ENCODE measurements at regions not wholly inside any gene's neighbourhood (a gene's known extent, or its start where the extent isn't known, plus 50 kb on each side); places are given as distances from the start of the nearest gene placed in this dataset.

- ATAC-seq (replicated peaks) (no peak), DNase-seq (no peak)
- Mint-ChIP-seq H3K27me3 (peaks cover 22 to 34% of the 10 kb centered on the region in 2 donors), H3K4me3 (no peak overlapping the region), H3K27ac (peak overlapping the region; percentile 63), H3K36me3 (no peaks in the 10 kb centered on the region), H3K4me1 (peaks cover 12 to 26% of the 10 kb centered on the region in 2 donors), H3K9me3 (peaks cover 0 to 2% of the 10 kb centered on the region in 2 donors)
Observed at GRCh38 chr11:71201936-71202597, 50.3 kb downstream of the SHANK2 start.

- DNase-seq (no peak), ATAC-seq (replicated peaks) (no peak)
- H3K36me3 Mint-ChIP-seq = no peaks in the 10 kb centered on the region
Observed at GRCh38 chr11:71201231-71201630, 51.1 kb downstream of the SHANK2 start.

DNA sequence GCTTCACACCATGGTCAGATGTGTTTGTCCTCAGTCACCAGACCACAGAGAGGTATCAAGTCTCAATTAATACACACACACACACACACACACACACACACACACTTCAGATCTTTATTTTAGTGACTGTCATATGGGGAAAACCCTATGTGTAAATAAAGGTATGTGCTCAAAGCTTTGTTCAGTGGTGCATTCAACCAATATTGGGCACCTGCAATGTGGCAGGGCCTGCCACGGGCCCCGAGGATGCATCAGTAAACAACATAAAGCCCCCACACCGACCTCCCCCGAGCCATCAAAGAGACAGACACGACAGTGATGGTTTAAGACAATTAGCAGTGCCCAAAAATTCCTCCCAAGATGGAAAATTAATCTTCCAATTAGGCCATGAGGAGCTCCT lies 51.6 kb downstream of the SHANK2 start:
- H3K27ac Mint-ChIP-seq = peak overlapping the region; percentile 10
- no peaks in the 10 kb centered on the region for H3K36me3 Mint-ChIP-seq
- H3K27me3 Mint-ChIP-seq = peaks cover 20 to 25% of the 10 kb centered on the region in 2 donors
- ATAC-seq (replicated peaks) (peak; percentile 68 to 76), DNase-seq (peak; percentile 11)
- peaks cover 12 to 26% of the 10 kb centered on the region in 2 donors for H3K4me1 Mint-ChIP-seq
- no peak overlapping the region for H3K4me3 Mint-ChIP-seq
- H3K9me3 Mint-ChIP-seq = peaks cover 0 to 2% of the 10 kb centered on the region in 2 donors

More at GRCh38 chr11:71201231-71201630, 51.1 kb downstream of the SHANK2 start:
- Mint-ChIP-seq H3K9me3 (peaks cover 0 to 2% of the 10 kb centered on the region in 2 donors), H3K4me3 (no peak overlapping the region), H3K27me3 (peaks cover 24 to 27% of the 10 kb centered on the region in 2 donors), H3K27ac (peak overlapping the region; percentile 10), H3K4me1 (peaks cover 12 to 26% of the 10 kb centered on the region in 2 donors)

DNA sequence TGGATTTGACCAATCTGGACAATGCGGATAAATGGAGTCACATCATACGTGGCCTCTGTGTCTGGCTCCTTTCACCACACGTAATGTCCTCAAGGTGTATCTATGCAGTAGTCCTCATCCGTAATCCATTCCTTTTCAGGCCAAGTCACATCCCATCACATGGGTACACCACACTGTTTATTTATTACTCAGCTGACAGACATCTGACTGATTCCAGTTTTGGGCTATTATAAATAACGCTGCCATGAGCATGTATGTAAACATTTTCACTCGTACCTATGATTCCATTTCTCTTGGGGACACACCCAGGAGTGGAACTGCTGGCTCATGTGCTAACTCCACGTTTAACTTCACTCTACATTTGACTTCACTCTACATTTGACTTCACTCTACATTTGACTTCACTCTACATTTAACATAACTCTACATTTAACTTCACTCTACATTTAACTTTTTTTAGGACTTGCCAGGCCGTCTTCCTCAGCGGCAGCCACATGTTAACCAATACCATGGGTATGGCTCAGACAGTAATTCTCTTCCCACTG lies 52.1 kb downstream of the SHANK2 start:
- ATAC-seq (replicated peaks) = no peak
- Mint-ChIP-seq H3K4me3 (no peak overlapping the region), H3K4me1 (peaks cover 12 to 26% of the 10 kb centered on the region in 2 donors), H3K9me3 (peaks cover 0 to 2% of the 10 kb centered on the region in 2 donors), H3K27ac (peak overlapping the region; percentile 1), H3K36me3 (no peaks in the 10 kb centered on the region), H3K27me3 (peaks cover 14 to 20% of the 10 kb centered on the region in 2 donors)
- DNase-seq = no peak

DNA sequence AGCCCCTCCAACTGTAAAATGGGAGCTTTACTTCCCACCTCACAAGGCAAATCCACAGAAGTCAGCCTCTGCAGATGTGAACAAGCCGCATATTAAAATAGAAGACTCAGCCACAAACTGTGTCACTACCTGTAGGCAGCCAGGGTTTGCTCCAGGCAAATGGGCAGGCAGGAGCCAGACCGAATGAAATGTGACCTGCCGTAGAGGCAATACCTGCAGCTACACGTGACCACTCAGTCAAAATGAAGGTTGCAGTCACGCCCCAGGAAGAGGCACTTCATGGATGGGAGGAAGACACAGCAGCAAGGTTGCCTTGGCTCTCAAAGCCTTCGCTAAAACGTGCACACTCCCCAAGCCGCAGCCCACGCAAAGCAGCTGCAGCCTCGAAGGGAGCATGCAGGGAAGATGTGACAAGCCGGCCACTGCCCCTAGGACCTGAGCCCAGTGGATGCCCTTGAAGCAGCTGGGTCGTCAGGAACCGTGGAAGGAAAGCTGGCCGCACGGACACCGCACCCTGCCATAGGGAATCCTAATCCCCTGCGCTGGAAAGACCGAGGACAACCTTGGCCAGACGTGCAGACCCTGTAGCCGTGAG lies 53.1 kb downstream of the SHANK2 start:
- no peak for ATAC-seq (replicated peaks)
- peaks cover 16 to 17% of the 10 kb centered on the region in 2 donors for H3K27me3 Mint-ChIP-seq
- no peak for DNase-seq
- H3K9me3 Mint-ChIP-seq = peaks cover 0 to 2% of the 10 kb centered on the region in 2 donors
- H3K4me3 Mint-ChIP-seq = no peak overlapping the region
- H3K27ac Mint-ChIP-seq = no peak overlapping the region
- H3K4me1 Mint-ChIP-seq = peaks cover 12 to 22% of the 10 kb centered on the region in 2 donors
- no peaks in the 10 kb centered on the region for H3K36me3 Mint-ChIP-seq

- ATAC-seq (replicated peaks) = no peak
- H3K9me3 Mint-ChIP-seq = peaks cover 0 to 2% of the 10 kb centered on the region in 2 donors
- no peak overlapping the region for H3K27ac Mint-ChIP-seq
- DNase-seq = no peak
- no peak overlapping the region for H3K4me3 Mint-ChIP-seq
- no peaks in the 10 kb centered on the region for H3K36me3 Mint-ChIP-seq
- H3K4me1 Mint-ChIP-seq = peaks cover 12 to 17% of the 10 kb centered on the region in 2 donors
- H3K27me3 Mint-ChIP-seq = peaks cover 17 to 19% of the 10 kb centered on the region in 2 donors
Observed at GRCh38 chr11:71198823-71199165, 53.6 kb downstream of the SHANK2 start.

- ATAC-seq (replicated peaks) (no peak), DNase-seq (no peak)
- H3K4me3 Mint-ChIP-seq = no peak overlapping the region
- no peaks in the 10 kb centered on the region for H3K36me3 Mint-ChIP-seq
- H3K27ac Mint-ChIP-seq = no peak overlapping the region
- peaks cover 11 to 12% of the 10 kb centered on the region in 2 donors for H3K4me1 Mint-ChIP-seq
- peaks cover 17 to 18% of the 10 kb centered on the region in 2 donors for H3K27me3 Mint-ChIP-seq
- peaks cover 0 to 2% of the 10 kb centered on the region in 2 donors for H3K9me3 Mint-ChIP-seq
Observed at GRCh38 chr11:71198141-71198822, 54.1 kb downstream of the SHANK2 start.

DNA sequence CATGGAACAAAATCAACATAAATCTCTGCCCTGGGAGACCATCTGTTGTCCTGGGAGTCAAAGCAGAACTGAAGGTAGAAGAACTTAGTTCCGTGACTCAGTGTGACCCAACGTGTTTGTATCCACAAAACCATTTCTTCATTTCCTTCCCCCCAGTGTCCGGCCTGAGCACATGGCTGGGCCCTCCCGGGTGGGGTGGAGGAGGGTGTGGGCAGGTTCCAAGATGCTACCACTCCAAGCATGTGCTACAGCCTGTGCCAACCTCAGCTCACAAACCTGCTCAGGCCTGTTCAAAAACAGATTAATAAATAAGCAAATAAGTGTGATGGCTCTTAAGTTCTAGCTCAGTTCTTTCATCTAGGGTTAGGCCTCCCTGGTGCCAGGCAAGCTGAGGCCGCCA lies 55.3 kb downstream of the SHANK2 start:
- no peaks in the 10 kb centered on the region for H3K36me3 Mint-ChIP-seq
- H3K4me1 Mint-ChIP-seq = peaks cover 11 to 12% of the 10 kb centered on the region in 2 donors
- DNase-seq (no peak), ATAC-seq (replicated peaks) (no peak)
- H3K27me3 Mint-ChIP-seq = peaks cover 13 to 17% of the 10 kb centered on the region in 2 donors
- H3K27ac Mint-ChIP-seq = no peak overlapping the region
- H3K9me3 Mint-ChIP-seq = peaks cover 0 to 2% of the 10 kb centered on the region in 2 donors
- no peak overlapping the region for H3K4me3 Mint-ChIP-seq

GRCh38 chr11:71194710-71195109 lies 57.7 kb downstream of the SHANK2 start:
- Mint-ChIP-seq H3K36me3 (no peaks in the 10 kb centered on the region), H3K4me3 (no peak overlapping the region)
- no peak for ATAC-seq (replicated peaks)

DNA sequence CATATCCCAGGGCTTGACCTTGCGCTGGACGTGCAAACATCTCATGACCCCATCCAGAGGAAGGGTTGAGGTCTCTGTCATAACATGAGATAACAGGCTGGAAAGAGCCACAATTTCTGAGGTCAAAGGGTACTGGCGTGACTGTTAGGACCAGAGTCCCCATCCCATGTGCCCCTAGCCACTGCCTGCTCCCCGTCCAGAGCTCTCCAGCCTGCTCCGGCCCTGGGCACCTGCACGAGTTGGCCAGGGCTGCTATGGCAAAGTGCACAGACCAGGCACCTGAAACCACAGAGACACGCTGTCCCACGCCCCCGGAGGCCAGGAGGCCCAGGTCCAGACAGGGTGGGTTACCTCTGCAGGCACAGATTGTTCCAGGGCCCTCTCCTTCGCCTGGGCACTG lies 58.9 kb downstream of the SHANK2 start:
- H3K36me3 Mint-ChIP-seq = no peaks in the 10 kb centered on the region
- ATAC-seq (replicated peaks) = no peak
- H3K27ac Mint-ChIP-seq = no peak overlapping the region
- peaks cover 0 to 11% of the 10 kb centered on the region in 2 donors for H3K27me3 Mint-ChIP-seq
- no peaks in the 10 kb centered on the region for H3K9me3 Mint-ChIP-seq
- H3K4me1 Mint-ChIP-seq = no peaks in the 10 kb centered on the region
- H3K4me3 Mint-ChIP-seq = no peak overlapping the region
- no peak for DNase-seq

More at GRCh38 chr11:71194710-71195109, 57.7 kb downstream of the SHANK2 start:
- DNase-seq = no peak
- Mint-ChIP-seq H3K4me1 (no peaks in the 10 kb centered on the region), H3K9me3 (no peaks in the 10 kb centered on the region), H3K27me3 (peaks cover 6 to 17% of the 10 kb centered on the region in 2 donors), H3K27ac (no peak overlapping the region)

DNA sequence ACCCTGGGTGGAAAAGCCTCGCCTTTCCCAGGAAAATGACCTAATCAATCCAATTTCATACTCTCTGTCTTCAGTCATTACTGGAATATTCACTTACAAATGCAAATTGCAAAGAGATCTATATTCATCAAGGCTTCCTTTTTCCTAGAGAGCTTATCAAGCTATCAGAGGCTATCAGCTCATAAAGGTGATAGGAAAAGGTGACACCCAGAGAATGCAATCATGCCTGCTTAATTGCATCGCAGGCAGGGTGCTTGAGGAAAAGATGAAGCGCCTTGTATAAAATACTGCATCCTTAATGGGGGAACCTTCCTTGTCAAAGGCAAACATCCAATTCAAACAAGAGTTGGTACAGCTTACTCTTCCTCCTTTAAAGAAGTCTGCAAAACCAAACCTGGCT lies 59.7 kb downstream of the SHANK2 start:
- Mint-ChIP-seq H3K27ac (no peak overlapping the region), H3K4me1 (no peaks in the 10 kb centered on the region), H3K4me3 (no peak overlapping the region), H3K27me3 (peaks cover 0 to 18% of the 10 kb centered on the region in 2 donors), H3K36me3 (no peaks in the 10 kb centered on the region), H3K9me3 (no peaks in the 10 kb centered on the region)
- no peak for DNase-seq
- no peak for ATAC-seq (replicated peaks)

DNA sequence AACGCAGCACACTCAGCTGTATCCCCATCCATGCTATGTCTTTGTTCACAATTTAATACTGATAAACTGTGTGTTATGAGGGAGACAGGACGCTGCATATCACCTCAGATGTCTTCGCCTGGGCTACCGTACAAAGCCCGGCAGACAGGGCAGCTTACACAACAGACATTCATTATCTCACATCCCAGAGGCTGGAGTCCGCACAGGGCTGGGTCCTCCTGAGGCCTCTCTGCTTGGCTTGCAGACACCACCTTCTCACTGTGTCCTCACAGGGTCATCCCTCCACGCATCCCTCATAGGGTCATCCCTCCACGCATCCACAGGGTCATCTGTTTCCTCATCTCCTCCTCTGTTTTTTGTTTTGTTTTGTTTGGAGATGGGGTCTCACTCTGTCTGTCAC lies 61.2 kb downstream of the SHANK2 start:
- Mint-ChIP-seq H3K9me3 (no peaks in the 10 kb centered on the region), H3K27ac (no peak overlapping the region), H3K36me3 (no peaks in the 10 kb centered on the region), H3K4me3 (no peak overlapping the region), H3K27me3 (peaks cover 0 to 20% of the 10 kb centered on the region in 2 donors), H3K4me1 (no peaks in the 10 kb centered on the region)
- DNase-seq (no peak), ATAC-seq (replicated peaks) (no peak)

DNA sequence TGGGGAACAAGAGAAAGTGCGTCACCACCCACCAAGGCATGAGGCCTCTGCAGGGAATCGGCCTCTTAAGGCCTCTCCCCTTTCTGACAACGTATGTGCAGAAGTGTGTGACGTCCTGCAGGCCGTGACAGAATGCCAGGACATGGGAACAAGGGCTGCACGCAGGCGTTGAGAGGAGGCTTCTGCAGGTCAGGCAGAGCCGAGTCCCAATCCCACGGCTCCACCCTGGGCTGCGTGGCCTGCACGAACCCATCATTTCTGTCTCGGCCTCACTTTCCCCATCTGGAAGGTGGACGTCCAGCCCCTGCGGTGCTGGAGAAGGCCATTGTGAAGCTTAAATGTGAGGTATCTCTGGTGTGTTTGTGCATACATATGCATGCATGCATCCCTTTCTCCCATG lies 61.8 kb downstream of the SHANK2 start:
- H3K27ac Mint-ChIP-seq = no peak overlapping the region
- no peak for DNase-seq
- no peaks in the 10 kb centered on the region for H3K4me1 Mint-ChIP-seq
- ATAC-seq (replicated peaks) = no peak
- H3K4me3 Mint-ChIP-seq = no peak overlapping the region
- no peaks in the 10 kb centered on the region for H3K36me3 Mint-ChIP-seq
- peaks cover 0 to 20% of the 10 kb centered on the region in 2 donors for H3K27me3 Mint-ChIP-seq
- H3K9me3 Mint-ChIP-seq = no peaks in the 10 kb centered on the region

DNA sequence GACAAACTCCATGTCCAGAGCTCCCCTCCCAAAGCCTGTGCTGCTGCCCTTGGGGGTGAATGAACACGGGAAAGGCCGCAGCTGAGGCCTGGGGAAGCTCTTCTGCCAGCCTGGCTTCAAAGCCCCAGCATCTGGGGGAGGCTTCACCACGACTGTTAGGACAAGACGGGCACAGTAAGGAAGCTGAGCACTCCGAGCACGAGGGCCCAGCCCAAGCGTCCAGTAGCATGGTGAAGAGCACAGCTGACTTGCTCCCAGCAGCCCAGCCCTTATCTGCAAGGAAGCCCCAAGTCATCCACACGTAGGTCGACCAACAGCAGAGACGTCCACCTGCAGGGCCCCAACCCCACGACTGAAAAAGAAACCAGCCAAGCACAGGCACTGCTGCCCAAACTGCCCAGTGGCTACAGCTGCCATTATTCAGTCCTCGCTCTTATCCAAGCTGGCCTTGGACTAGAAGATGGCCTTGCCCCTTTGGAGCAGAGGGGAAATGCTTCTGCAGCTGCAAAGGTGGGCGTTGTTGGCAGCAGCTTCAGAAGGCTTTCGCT lies 62.5 kb downstream of the SHANK2 start:
- Mint-ChIP-seq H3K36me3 (no peaks in the 10 kb centered on the region), H3K4me3 (no peak overlapping the region), H3K4me1 (no peaks in the 10 kb centered on the region), H3K27ac (no peak overlapping the region), H3K27me3 (peaks cover 0 to 20% of the 10 kb centered on the region in 2 donors), H3K9me3 (no peaks in the 10 kb centered on the region)
- no peak for ATAC-seq (replicated peaks)
- DNase-seq = no peak

Measured in stimulated activated naive B cell treated with anti-CD40 and anti-IgM and Interleukin-4, amounts not matched to agents 10 μg/mL and 1 μg/mL and 100 μg/mL, for 72 hours (primary cell).